K562 (cell line): ENCODE measurements at regions not wholly inside any gene's neighbourhood (a gene's known extent, or its start where the extent isn't known, plus 50 kb on each side); places are given as distances from the start of the nearest gene placed in this dataset.

Source experiments
- ATAC-seq: fragments of 200-7000 bp; cut with Tn5 transposase; 3 replicates; pipeline ENCODE4 v1.9.1; 2020; ENCODE audit warnings: moderate library complexity
- BruUV-seq: library from RNA; stranded (reverse); fragments of 400-500 nt; replicated peaks from 2 replicates; lab custom pipeline; 2021; lab: Mats Ljungman, UMichigan
- CTCF ChIA-PET: fragments of 300-600 bp; formaldehyde crosslinking; extraction: SDS; loops from one replicate; lab custom pipeline; 2021; ENCODE audit warnings: low intra/inter-chr PET ratio; lab: Yijun Ruan, JAX
- POLR2A ChIA-PET: fragments of 300-600, 350-650 bp; sonication (Branson Sonifier 250); formaldehyde crosslinking; extraction: SDS; loops from one replicate; lab custom pipeline; 2021; ENCODE audit warnings: antibody characterized with exemption, inconsistent platforms; lab: Yijun Ruan, JAX
- DNase-seq, 4 experiments: peaks; one replicate each; pipeline versions ENCODE4 v3.0.0 to v3.0.0-alpha.2; 2011 to 2018; ENCODE audit warnings: low spot score in 3 of 4, mixed read lengths in 3 of 4; ENCODE audit errors: extremely low read depth in 1 of 4
- FAIRE-seq: peaks from 2 replicates; lab custom pipeline; 2011; peaks lifted over from hg19 to GRCh38; lab: Jason Lieb, UNC
- H2AFZ ChIP-seq: 2 replicates; pipeline ENCODE4 v1.6.0; 2011; ENCODE audit warnings: low read depth, low read length, control low read depth, inconsistent platforms
- H3K27ac ChIP-seq: fragments of 200-600 bp; 3 replicates; pipeline ENCODE4 v1.8.0; 2011; ENCODE audit warnings: low read depth, mild to moderate bottlenecking, control low read depth, inconsistent platforms, low read length, moderate library complexity, mixed read lengths; ENCODE audit errors: extremely low read depth
- H3K27me3 ChIP-seq, 2 experiments: fragments of 300-600 bp in 1 of 2; 2 replicates in 1 of 2; 3 replicates in 1 of 2; pipeline versions ENCODE4 v1.6.0 to v1.8.0; 2011; ENCODE audit warnings: inconsistent platforms in 2 of 2, low read length in 2 of 2, mild to moderate bottlenecking in 1 of 2, mixed read lengths in 1 of 2, moderate library complexity in 1 of 2; ENCODE audit not compliant: control insufficient read depth in 2 of 2, insufficient read depth in 2 of 2
- H3K36me3 ChIP-seq: fragments of 300-600 bp; 3 replicates; pipeline ENCODE4 v1.8.0; 2011; ENCODE audit warnings: mild to moderate bottlenecking, low read length, inconsistent platforms; ENCODE audit not compliant: control insufficient read depth, insufficient read depth
- H3K4me1 ChIP-seq, 2 experiments: fragments of 200-600 bp in 1 of 2; replicated peaks in 1 of 2; 2 replicates in 1 of 2; 3 replicates in 1 of 2; pipeline versions ENCODE4 v1.5.1 to v1.8.0; 2011; ENCODE audit warnings: inconsistent platforms in 2 of 2, low read length in 2 of 2, mild to moderate bottlenecking in 1 of 2, mixed read lengths in 1 of 2, moderate library complexity in 1 of 2; ENCODE audit not compliant: control insufficient read depth in 2 of 2, insufficient read depth in 2 of 2
- H3K4me2 ChIP-seq: 2 replicates; pipeline ENCODE4 v1.6.1; 2011; ENCODE audit warnings: low read length, control low read depth, inconsistent platforms, mixed read lengths; ENCODE audit not compliant: insufficient read depth
- H3K4me3 ChIP-seq: fragments of 200-600 bp; sonication (generic), shearing (Covaris generic); 2 replicates; pipeline ENCODE4 v1.5.1; 2016; ENCODE audit warnings: control low read depth, inconsistent platforms
- H3K79me2 ChIP-seq: fragments of 200-600 bp; 3 replicates; pipeline ENCODE4 v1.8.0; 2011; ENCODE audit warnings: low read length, inconsistent platforms; ENCODE audit not compliant: control insufficient read depth, insufficient read depth
- H3K9ac ChIP-seq, 2 experiments: 2 replicates each; pipeline versions ENCODE4 v1.6.0 to v1.6.1; 2011; ENCODE audit warnings: low read depth in 2 of 2, low read length in 2 of 2, control low read depth in 1 of 2, inconsistent platforms in 1 of 2, mild to moderate bottlenecking in 1 of 2, mixed read lengths in 1 of 2; ENCODE audit not compliant: insufficient read depth in 1 of 2
- H3K9me1 ChIP-seq: one replicate; pipeline ENCODE4 v1.6.0; 2011; ENCODE audit warnings: inconsistent platforms, mild to moderate bottlenecking, low read length, moderate library complexity; ENCODE audit not compliant: control insufficient read depth, insufficient read depth
- H3K9me3 ChIP-seq: replicated peaks from 2 replicates; pipeline ENCODE4 v1.5.1; 2011; ENCODE audit warnings: low read depth, low read length, inconsistent platforms; ENCODE audit not compliant: control insufficient read depth, insufficient read depth
- H4K20me1 ChIP-seq: replicated peaks from 2 replicates; pipeline ENCODE4 v1.6.1; 2011; ENCODE audit warnings: low read length, inconsistent platforms, mixed read lengths; ENCODE audit not compliant: control insufficient read depth, insufficient read depth
- ARID4B ChIP-seq: sonication (generic); formaldehyde crosslinking; IDR thresholded peaks from 2 replicates; pipeline ENCODE4 v1.8.0; 2022; ENCODE audit warnings: mild to moderate bottlenecking, missing genetic modification reagents
- BRCA1 ChIP-seq, 2 experiments: fragments of 450-650 bp in 1 of 2; sonication (generic) in 1 of 2; formaldehyde crosslinking in 1 of 2; IDR thresholded peaks; 2 replicates each; pipeline versions ENCODE4 v1.5.0 to v1.6.1; 2017 to 2020; ENCODE audit warnings: mild to moderate bottlenecking in 1 of 2, missing genetic modification reagents in 1 of 2
- FUS ChIP-seq: fragments of 200-400 bp; formaldehyde crosslinking; optimal IDR thresholded peaks from 2 replicates; pipeline ENCODE3; 2017; ENCODE audit warnings: low read depth, low read length
- NKRF ChIP-seq: fragments of 450-650 bp; IDR thresholded peaks from 2 replicates; pipeline ENCODE4 v1.6.1; 2016; ENCODE audit warnings: borderline replicate concordance
- SAFB2 ChIP-seq: fragments of 200-400 bp; formaldehyde crosslinking; IDR thresholded peaks from 2 replicates; pipeline ENCODE4 v1.6.1; 2018; ENCODE audit warnings: borderline replicate concordance, low read length, low read depth, moderate library complexity; ENCODE audit not compliant: severe bottlenecking
- STAT5B ChIP-seq: fragments of 250-450 bp; sonication (Bioruptor Pico); IDR thresholded peaks from 2 replicates; pipeline ENCODE4 v1.8.0; 2021; ENCODE audit warnings: mild to moderate bottlenecking, inconsistent platforms
- ZNF431 ChIP-seq: sonication (generic); formaldehyde crosslinking; IDR thresholded peaks from 2 replicates; pipeline ENCODE4 v1.8.0; 2022; ENCODE audit warnings: mild to moderate bottlenecking, missing genetic modification reagents
- WGBS: fragments of 100-300 bp; shearing (Covaris generic); methylation state at CpG from one replicate; pipeline ENCODE4 v1.1.6; 2016; ENCODE audit warnings: low coverage, mixed read lengths; ENCODE audit not compliant: insufficient coverage; ENCODE audit errors: missing lambda C conversion rate; 5-methylcytosine and 5-hydroxymethylcytosine counted together
- in situ Hi-C: fragments of 300-500 bp; cut with MboI; formaldehyde crosslinking; loops from 4 replicates; pipeline ENCODE4 v1.15.0; 2018; ENCODE audit warnings: inconsistent platforms, mixed read lengths
- intact Hi-C: fragments of 100-400 bp; cut with micrococcal nuclease; formaldehyde crosslinking; loops from 2 replicates; pipeline ENCODE4 v1.14.2; 2022

GRCh38 chr15:38748710-38749109, 184.1 kb upstream of the RASGRP1 start:
- Histone ChIP-seq H3K4me1 (no peaks in the 10 kb centered on the region), H3K9me3 (no peaks in the 10 kb centered on the region), H3K9me1 (no peaks in the 10 kb centered on the region), H3K79me2 (no peaks in the 10 kb centered on the region), H3K27ac (no peak overlapping the region), H3K4me2 (no peak overlapping the region), H3K36me3 (no peaks in the 10 kb centered on the region), H3K27me3 (peaks cover 4 to 6% of the 10 kb centered on the region in 2 experiments; a peak in 4 of 5 replicates), H3K4me3 (no peak overlapping the region), H3K9ac (no peak overlapping the region), H4K20me1 (no peaks in the 10 kb centered on the region), H2AFZ (no peak overlapping the region)
- ChIA-PET CTCF (no interaction called here), POLR2A (no interaction called here)
- FAIRE-seq (no peak), DNase-seq (no peak), ATAC-seq (no peak)
- intact Hi-C loops (no loop called here), in situ Hi-C loops (no loop called here)
- 3% methylated on average over 2 of the region's 2 CpGs for WGBS
- no TSS peak for BruUV-seq
- TF ChIP-seq STAT5B (CRISPR knock-in tag) = no peak
- TF ChIP-seq BRCA1 (IDR thresholded peaks at IDR 0.05) = no peak
- no peak for TF ChIP-seq BRCA1 (CRISPR knock-in tag; IDR thresholded peaks at IDR 0.05)
- TF ChIP-seq NKRF = no peak
- no peak for TF ChIP-seq ZNF431 (CRISPR knock-in tag)
- no peak for TF ChIP-seq SAFB2
- TF ChIP-seq ARID4B = no peak
- no peak for TF ChIP-seq FUS
